ENCODE measurements at regions not wholly inside any gene's neighbourhood (a gene's known extent, or its start where the extent isn't known, plus 50 kb on each side); places are given as distances from the start of the nearest gene placed in this dataset.

DNA sequence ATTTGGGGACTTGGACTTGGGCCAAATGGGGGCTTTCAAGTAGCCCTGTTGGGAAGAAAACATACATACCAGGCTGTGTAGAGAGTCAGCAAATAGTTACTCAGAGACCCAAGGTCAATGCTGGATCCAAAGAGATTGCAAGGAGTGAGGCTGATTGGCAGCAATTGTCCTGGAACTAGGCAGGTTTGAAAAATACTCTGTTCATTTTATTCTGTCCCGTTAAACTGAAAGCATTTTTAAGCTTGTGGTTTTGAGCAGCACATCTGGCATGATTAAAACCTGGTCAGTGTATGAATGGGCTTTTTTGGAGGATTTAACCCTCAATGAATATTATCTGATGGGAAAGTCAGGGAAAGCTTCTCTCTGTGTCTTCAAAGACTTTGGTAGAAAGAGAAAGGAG lies 294.3 kb upstream of the BOD1L1 start:
- peak overlapping the region; percentile 99 for H3K27ac ChIP-seq (ENCODE audit: control insufficient read depth, insufficient read depth, low read length)
- H3K36me3 ChIP-seq (ENCODE audit: control insufficient read depth in 2 of 2, extremely low read depth in 1 of 2, insufficient read depth in 2 of 2, low read length in 2 of 2): no peaks in the 10 kb centered on the region
- H3K4me2 ChIP-seq (ENCODE audit: control insufficient read depth, extremely low read depth, insufficient read depth, low read depth, low read length): peak overlapping the region; percentile 81
- no peaks in the 10 kb centered on the region for H3K9me3 ChIP-seq (ENCODE audit: control insufficient read depth, low read depth, low read length)
- no peaks in the 10 kb centered on the region for H3K79me2 ChIP-seq (ENCODE audit: control insufficient read depth, insufficient read depth, low read length)
- no peak overlapping the region for H2AFZ ChIP-seq (ENCODE audit: control insufficient read depth, low read length)
- H3K4me1 ChIP-seq (ENCODE audit: control insufficient read depth, extremely low read depth, insufficient read depth, low read length): peaks cover 40% of the 10 kb centered on the region
- peak overlapping the region; percentile 72 for H3K9ac ChIP-seq (ENCODE audit: control insufficient read depth, extremely low read depth, insufficient read depth, low read length)
- H4K20me1 ChIP-seq (ENCODE audit: control insufficient read depth, extremely low read depth, insufficient read depth, low read length): no peaks in the 10 kb centered on the region
- no peak overlapping the region for H3K4me3 ChIP-seq (ENCODE audit: control insufficient read depth in 2 of 3, extremely low read depth in 1 of 3, insufficient read depth in 2 of 3, low read depth in 1 of 3, low read length in 3 of 3)
- H3K9me1 ChIP-seq (ENCODE audit: control insufficient read depth, extremely low read depth, insufficient read depth, low read length): no peaks in the 10 kb centered on the region
- no peaks in the 10 kb centered on the region for H3K27me3 ChIP-seq (ENCODE audit: control insufficient read depth, extremely low read depth, insufficient read depth, low read length)
- TF ChIP-seq, protein P1, sequence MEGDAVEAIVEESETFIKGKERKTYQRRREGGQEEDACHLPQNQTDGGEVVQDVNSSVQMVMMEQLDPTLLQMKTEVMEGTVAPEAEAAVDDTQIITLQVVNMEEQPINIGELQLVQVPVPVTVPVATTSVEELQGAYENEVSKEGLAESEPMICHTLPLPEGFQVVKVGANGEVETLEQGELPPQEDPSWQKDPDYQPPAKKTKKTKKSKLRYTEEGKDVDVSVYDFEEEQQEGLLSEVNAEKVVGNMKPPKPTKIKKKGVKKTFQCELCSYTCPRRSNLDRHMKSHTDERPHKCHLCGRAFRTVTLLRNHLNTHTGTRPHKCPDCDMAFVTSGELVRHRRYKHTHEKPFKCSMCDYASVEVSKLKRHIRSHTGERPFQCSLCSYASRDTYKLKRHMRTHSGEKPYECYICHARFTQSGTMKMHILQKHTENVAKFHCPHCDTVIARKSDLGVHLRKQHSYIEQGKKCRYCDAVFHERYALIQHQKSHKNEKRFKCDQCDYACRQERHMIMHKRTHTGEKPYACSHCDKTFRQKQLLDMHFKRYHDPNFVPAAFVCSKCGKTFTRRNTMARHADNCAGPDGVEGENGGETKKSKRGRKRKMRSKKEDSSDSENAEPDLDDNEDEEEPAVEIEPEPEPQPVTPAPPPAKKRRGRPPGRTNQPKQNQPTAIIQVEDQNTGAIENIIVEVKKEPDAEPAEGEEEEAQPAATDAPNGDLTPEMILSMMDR (optimal IDR thresholded peaks at IDR 0.05 in 1 of 3, IDR thresholded peaks at IDR 0.05 in 1 of 3, conservative IDR thresholded peaks at IDR 0.05 in 1 of 3; ENCODE audit: extremely low read depth in 1 of 3, insufficient read depth in 2 of 3, low read length in 3 of 3): no peak
- TF ChIP-seq EZH2 (IDR thresholded peaks at IDR 0.05; ENCODE audit: low read length): no peak
- DNase-seq (ENCODE audit: low read depth, low spot score) (no peak), FAIRE-seq (peak; percentile 20)
- dilution Hi-C loops (cut with MboI; ENCODE audit: extremely low pct_ligation_motif_present, low sequenced_read_pairs): no loop called here

DNA sequence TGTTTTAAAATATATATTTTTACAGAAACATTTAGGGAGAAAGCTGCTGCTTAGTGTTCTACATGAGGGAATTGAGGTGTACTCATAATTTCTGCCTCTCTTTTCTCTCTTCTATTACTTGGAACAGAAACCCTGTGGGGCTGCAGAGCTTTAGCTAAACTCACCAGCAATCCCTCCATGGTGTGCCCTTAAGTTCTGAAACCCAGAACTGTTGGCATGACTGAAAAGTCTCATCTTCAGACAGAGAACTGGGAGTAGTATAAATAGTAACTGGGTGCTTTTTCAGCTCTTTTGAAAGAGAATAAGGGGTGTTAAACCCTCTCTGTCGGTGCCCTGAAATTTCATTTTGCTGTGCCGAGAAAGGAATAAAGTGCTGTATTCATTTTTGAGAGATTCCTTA lies 294.9 kb upstream of the BOD1L1 start:
- H3K4me2 ChIP-seq (ENCODE audit: control insufficient read depth, extremely low read depth, insufficient read depth, low read depth, low read length): no peak overlapping the region
- peaks cover 37% of the 10 kb centered on the region for H3K4me1 ChIP-seq (ENCODE audit: control insufficient read depth, extremely low read depth, insufficient read depth, low read length)
- H3K9me1 ChIP-seq (ENCODE audit: control insufficient read depth, extremely low read depth, insufficient read depth, low read length): no peaks in the 10 kb centered on the region
- no peak overlapping the region for H3K27ac ChIP-seq (ENCODE audit: control insufficient read depth, insufficient read depth, low read length)
- no peak overlapping the region for H3K4me3 ChIP-seq (ENCODE audit: control insufficient read depth in 2 of 3, extremely low read depth in 1 of 3, insufficient read depth in 2 of 3, low read depth in 1 of 3, low read length in 3 of 3)
- H3K36me3 ChIP-seq (ENCODE audit: control insufficient read depth in 2 of 2, extremely low read depth in 1 of 2, insufficient read depth in 2 of 2, low read length in 2 of 2): no peaks in the 10 kb centered on the region
- FAIRE-seq (no peak), DNase-seq (ENCODE audit: low read depth, low spot score) (no peak)
- no peaks in the 10 kb centered on the region for H3K9me3 ChIP-seq (ENCODE audit: control insufficient read depth, low read depth, low read length)
- no peaks in the 10 kb centered on the region for H3K79me2 ChIP-seq (ENCODE audit: control insufficient read depth, insufficient read depth, low read length)
- H2AFZ ChIP-seq (ENCODE audit: control insufficient read depth, low read length): no peak overlapping the region
- dilution Hi-C loops (cut with MboI; ENCODE audit: extremely low pct_ligation_motif_present, low sequenced_read_pairs): no loop called here
- no peaks in the 10 kb centered on the region for H3K27me3 ChIP-seq (ENCODE audit: control insufficient read depth, extremely low read depth, insufficient read depth, low read length)
- no peak overlapping the region for H3K9ac ChIP-seq (ENCODE audit: control insufficient read depth, extremely low read depth, insufficient read depth, low read length)
- TF ChIP-seq EZH2 (IDR thresholded peaks at IDR 0.05; ENCODE audit: low read length): no peak
- TF ChIP-seq, protein P1 (optimal IDR thresholded peaks at IDR 0.05 in 1 of 3, IDR thresholded peaks at IDR 0.05 in 1 of 3, conservative IDR thresholded peaks at IDR 0.05 in 1 of 3; ENCODE audit: extremely low read depth in 1 of 3, insufficient read depth in 2 of 3, low read length in 3 of 3): no peak
- H4K20me1 ChIP-seq (ENCODE audit: control insufficient read depth, extremely low read depth, insufficient read depth, low read length): no peaks in the 10 kb centered on the region
